Endothelial cell of hepatic sinusoid (primary cell): ENCODE measurements at regions not wholly inside any gene's neighbourhood (a gene's known extent, or its start where the extent isn't known, plus 50 kb on each side); places are given as distances from the start of the nearest gene placed in this dataset.

Source experiments
- in situ Hi-C: cut with HindIII; loops from 2 replicates; pipeline ENCODE4 v1.10.0; 2017; ENCODE audit warnings: low sequenced_read_pairs

GRCh38 chr10:111338805-111339204 is 262.0 kb downstream of the ADRA2A start:
- in situ Hi-C loops, result no loop called here

GRCh38 chr10:111344804-111345203 is 268.0 kb downstream of the ADRA2A start:
- in situ Hi-C loops, result loop anchor here (5.0 kb wide), 1 partner anchor 68 kb away; no protein-coding TSS in a partner anchor

- in situ Hi-C loops, result loop anchor here (5.0 kb wide), 1 partner anchor 70 kb away; no protein-coding TSS in a partner anchor
Measured at GRCh38 chr10:111347386-111348013, 270.7 kb downstream of the ADRA2A start.

- in situ Hi-C loops, result loop anchor here (5.0 kb wide), 1 partner anchor 71 kb away; no protein-coding TSS in a partner anchor
Measured at GRCh38 chr10:111348076-111348475, 271.2 kb downstream of the ADRA2A start.

GRCh38 chr10:111354859-111355258 is 278.0 kb downstream of the ADRA2A start:
- in situ Hi-C loops, result no loop called here

- in situ Hi-C loops, result no loop called here
Measured at GRCh38 chr10:111356571-111356970, 279.7 kb downstream of the ADRA2A start.

- in situ Hi-C loops, result no loop called here
Measured at GRCh38 chr10:111357859-111358258, 281.0 kb downstream of the ADRA2A start.

- in situ Hi-C loops, result no loop called here
Measured at GRCh38 chr10:111360260-111360925, 283.6 kb downstream of the ADRA2A start.

- in situ Hi-C loops, result no loop called here
Measured at GRCh38 chr10:111367531-111367930, 290.7 kb downstream of the ADRA2A start.

- in situ Hi-C loops, result no loop called here
Measured at GRCh38 chr10:111370101-111370500, 293.3 kb downstream of the ADRA2A start.

GRCh38 chr10:111373696-111374095 is 296.9 kb downstream of the ADRA2A start:
- in situ Hi-C loops, result no loop called here

GRCh38 chr10:111379534-111380187 is 302.8 kb downstream of the ADRA2A start:
- in situ Hi-C loops, result no loop called here

- in situ Hi-C loops, result no loop called here
Measured at GRCh38 chr10:111384556-111384955, 307.7 kb downstream of the ADRA2A start.

- in situ Hi-C loops, result no loop called here
Measured at GRCh38 chr10:111390813-111391563, 314.2 kb downstream of the ADRA2A start.

GRCh38 chr10:111392159-111392558 is 315.3 kb downstream of the ADRA2A start:
- in situ Hi-C loops, result no loop called here

- in situ Hi-C loops, result no loop called here
Measured at GRCh38 chr10:111392910-111393309, 316.1 kb downstream of the ADRA2A start.

GRCh38 chr10:111410740-111411139 is 333.9 kb downstream of the ADRA2A start:
- in situ Hi-C loops, result no loop called here

GRCh38 chr10:111425459-111425858 is 348.6 kb downstream of the ADRA2A start:
- in situ Hi-C loops, result no loop called here

- in situ Hi-C loops, result no loop called here
Measured at GRCh38 chr10:111429288-111430028, 352.6 kb downstream of the ADRA2A start.

GRCh38 chr10:111430070-111430469 is 353.2 kb downstream of the ADRA2A start:
- in situ Hi-C loops, result no loop called here
